Vagina (tissue), 2 donors: ENCODE measurements at regions not wholly inside any gene's neighbourhood (a gene's known extent, or its start where the extent isn't known, plus 50 kb on each side); places are given as distances from the start of the nearest gene placed in this dataset.
"Not testable (repeated sequence)": the region's sequence is repeated elsewhere in the genome, so short reads cannot be mapped to it uniquely, and the experiment has no call there.

Experiments used
- POLR2A ChIP-seq, 2 donors: fragments of 450-650 bp; IDR thresholded peaks; one replicate each; pipeline ENCODE4 v1.6.1; 2017; ENCODE audit warnings: antibody characterized with exemption in 2 of 2, mild to moderate bottlenecking in 2 of 2, moderate library complexity in 2 of 2
- POLR2AphosphoS5 ChIP-seq, 2 donors: sonication (generic); formaldehyde crosslinking; IDR thresholded peaks; one replicate each; pipeline ENCODE4 v1.9.0; 2017; ENCODE audit warnings: antibody characterized with exemption in 2 of 2, mild to moderate bottlenecking in 2 of 2, low read depth in 1 of 2; ENCODE audit not compliant: insufficient read depth in 1 of 2
- TF ChIP-seq, protein P1 (sequence below), 3 experiments: fragments of 450-650 bp in 2 of 3; fragments of 200-600 bp in 1 of 3; sonication (generic) in 1 of 3; IDR thresholded peaks; one replicate each; pipeline ENCODE4 v1.5.1; 2017 to 2019; ENCODE audit warnings: antibody characterized with exemption in 3 of 3, mild to moderate bottlenecking in 2 of 3, moderate library complexity in 2 of 3

DNA sequence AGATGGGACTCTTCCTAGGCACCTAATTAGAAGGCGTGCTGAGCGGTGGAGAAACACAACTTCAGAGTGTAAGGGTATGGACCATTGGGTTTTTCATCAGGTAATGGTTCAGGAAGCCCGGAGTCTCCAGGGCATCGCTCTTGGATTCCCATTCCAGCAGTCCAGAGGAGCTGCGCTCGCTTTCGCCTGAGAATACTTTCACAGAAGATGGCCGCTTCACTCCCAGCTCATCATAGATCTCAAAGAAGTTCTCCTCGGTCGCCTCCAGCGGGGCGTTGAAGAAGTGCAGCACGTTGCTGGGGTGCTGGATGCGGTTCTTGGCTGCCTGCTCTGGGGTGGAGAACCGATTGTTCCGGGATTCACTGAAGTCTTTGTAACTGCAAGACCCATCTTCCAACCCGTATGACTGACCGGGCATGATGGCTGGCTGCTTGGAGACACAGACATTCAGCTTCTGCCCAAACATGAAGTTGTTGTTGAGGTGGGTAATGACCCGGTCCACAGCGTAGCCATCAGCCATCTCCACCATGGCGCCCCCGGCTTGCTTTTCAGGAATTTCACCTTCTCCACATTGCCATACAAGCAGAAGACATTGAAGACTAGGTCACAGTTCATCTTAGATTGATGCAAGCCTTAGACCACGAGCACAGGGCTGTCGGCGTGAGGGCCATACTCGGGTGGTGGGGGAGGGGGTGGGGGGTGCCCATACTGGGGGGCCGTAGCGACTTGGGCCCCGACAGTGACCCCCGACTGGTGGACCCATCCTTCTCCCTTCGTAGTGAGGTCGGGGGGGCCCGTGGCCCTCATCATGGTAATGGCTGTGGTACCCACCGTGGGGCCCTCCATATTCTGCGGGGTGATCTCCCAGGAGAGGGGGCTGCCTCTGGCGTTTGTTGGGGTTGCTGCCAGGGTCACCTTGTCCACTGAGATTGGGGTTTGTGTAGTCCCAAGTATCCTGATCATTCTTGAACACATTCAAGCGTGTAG is 51.7 kb upstream of the GOLGA8A start:
- TF ChIP-seq, protein P1, sequence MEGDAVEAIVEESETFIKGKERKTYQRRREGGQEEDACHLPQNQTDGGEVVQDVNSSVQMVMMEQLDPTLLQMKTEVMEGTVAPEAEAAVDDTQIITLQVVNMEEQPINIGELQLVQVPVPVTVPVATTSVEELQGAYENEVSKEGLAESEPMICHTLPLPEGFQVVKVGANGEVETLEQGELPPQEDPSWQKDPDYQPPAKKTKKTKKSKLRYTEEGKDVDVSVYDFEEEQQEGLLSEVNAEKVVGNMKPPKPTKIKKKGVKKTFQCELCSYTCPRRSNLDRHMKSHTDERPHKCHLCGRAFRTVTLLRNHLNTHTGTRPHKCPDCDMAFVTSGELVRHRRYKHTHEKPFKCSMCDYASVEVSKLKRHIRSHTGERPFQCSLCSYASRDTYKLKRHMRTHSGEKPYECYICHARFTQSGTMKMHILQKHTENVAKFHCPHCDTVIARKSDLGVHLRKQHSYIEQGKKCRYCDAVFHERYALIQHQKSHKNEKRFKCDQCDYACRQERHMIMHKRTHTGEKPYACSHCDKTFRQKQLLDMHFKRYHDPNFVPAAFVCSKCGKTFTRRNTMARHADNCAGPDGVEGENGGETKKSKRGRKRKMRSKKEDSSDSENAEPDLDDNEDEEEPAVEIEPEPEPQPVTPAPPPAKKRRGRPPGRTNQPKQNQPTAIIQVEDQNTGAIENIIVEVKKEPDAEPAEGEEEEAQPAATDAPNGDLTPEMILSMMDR (IDR thresholded peaks at IDR 0.05) = not testable (repeated sequence)
- not testable (repeated sequence) for TF ChIP-seq POLR2A (IDR thresholded peaks at IDR 0.05); POLR2AphosphoS5 (IDR thresholded peaks at IDR 0.05; ENCODE audit: insufficient read depth in 1 of 2, low read depth in 1 of 2)
